ENCODE measurements at regions not wholly inside any gene's neighbourhood (a gene's known extent, or its start where the extent isn't known, plus 50 kb on each side); places are given as distances from the start of the nearest gene placed in this dataset.

DNA sequence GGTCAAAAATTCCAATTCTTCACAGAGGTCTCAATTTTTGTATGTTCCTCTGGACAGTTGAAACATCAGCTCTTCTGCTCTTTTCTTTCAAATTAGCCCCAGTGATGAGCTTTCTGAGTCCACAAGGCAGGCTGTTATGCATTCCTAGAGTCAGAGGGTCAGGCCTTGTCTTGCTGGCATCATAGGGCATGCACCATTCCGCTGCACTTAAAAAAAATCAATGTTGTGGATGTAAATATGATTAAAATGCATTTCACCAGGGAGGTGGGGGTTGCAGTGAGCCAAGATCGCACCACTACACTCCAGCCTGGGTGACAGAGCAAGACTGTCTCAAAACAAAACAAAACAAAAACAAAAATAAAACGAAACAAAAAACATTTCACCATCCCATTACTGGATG, 465.3 kb downstream of the EIPR1 start:
- TF ChIP-seq, protein P1, sequence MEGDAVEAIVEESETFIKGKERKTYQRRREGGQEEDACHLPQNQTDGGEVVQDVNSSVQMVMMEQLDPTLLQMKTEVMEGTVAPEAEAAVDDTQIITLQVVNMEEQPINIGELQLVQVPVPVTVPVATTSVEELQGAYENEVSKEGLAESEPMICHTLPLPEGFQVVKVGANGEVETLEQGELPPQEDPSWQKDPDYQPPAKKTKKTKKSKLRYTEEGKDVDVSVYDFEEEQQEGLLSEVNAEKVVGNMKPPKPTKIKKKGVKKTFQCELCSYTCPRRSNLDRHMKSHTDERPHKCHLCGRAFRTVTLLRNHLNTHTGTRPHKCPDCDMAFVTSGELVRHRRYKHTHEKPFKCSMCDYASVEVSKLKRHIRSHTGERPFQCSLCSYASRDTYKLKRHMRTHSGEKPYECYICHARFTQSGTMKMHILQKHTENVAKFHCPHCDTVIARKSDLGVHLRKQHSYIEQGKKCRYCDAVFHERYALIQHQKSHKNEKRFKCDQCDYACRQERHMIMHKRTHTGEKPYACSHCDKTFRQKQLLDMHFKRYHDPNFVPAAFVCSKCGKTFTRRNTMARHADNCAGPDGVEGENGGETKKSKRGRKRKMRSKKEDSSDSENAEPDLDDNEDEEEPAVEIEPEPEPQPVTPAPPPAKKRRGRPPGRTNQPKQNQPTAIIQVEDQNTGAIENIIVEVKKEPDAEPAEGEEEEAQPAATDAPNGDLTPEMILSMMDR (IDR thresholded peaks at IDR 0.05) = no peak
- TF ChIP-seq POLR2AphosphoS5 (IDR thresholded peaks at IDR 0.05) (no peak), POLR2A (IDR thresholded peaks at IDR 0.05) (no peak)

Data from sigmoid colon (tissue), 4 donors.